ENCODE measurements at regions not wholly inside any gene's neighbourhood (a gene's known extent, or its start where the extent isn't known, plus 50 kb on each side); places are given as distances from the start of the nearest gene placed in this dataset.

- SMC1A ChIA-PET (ENCODE audit: uncharacterized antibody, unreplicated experiment), result no interaction called here
- no TSS peak for BruUV-seq (replicated peaks)
- FAIRE-seq, result peak; percentile 86
- Histone ChIP-seq H3K27me3 (replicated peaks in 1 of 2; ENCODE audit: control insufficient read depth in 2 of 2, insufficient read depth in 2 of 2, low read length in 1 of 2) (peaks cover 0 to 5% of the 10 kb centered on the region in 2 experiments; a peak in 2 of 4 replicates), H3K36me3 (ENCODE audit: control insufficient read depth in 2 of 2, insufficient read depth in 2 of 2, low read length in 1 of 2) (no peaks in the 10 kb centered on the region), H3K79me2 (ENCODE audit: control insufficient read depth, insufficient read depth, low read length) (no peaks in the 10 kb centered on the region), H3K27ac (ENCODE audit: control insufficient read depth, insufficient read depth) (no peak overlapping the region), H3K9ac (ENCODE audit: control insufficient read depth, insufficient read depth, low read length) (no peak overlapping the region), H3K4me1 (ENCODE audit: control insufficient read depth, insufficient read depth, low read length) (peaks cover 2% of the 10 kb centered on the region; the same call in 1 of the 2 replicates), H3K4me3 (no peak overlapping the region), H4K20me1 (ENCODE audit: control insufficient read depth, insufficient read depth) (no peaks in the 10 kb centered on the region), H2AFZ (ENCODE audit: control insufficient read depth, low read depth, low read length) (no peak overlapping the region), H3K4me2 (ENCODE audit: control insufficient read depth, insufficient read depth) (no peak overlapping the region), H3K9me3 (replicated peaks; ENCODE audit: control insufficient read depth, insufficient read depth, low read length) (no peaks in the 10 kb centered on the region)
- CTCF ChIA-PET, result interaction anchor here (0.6 to 2.1 kb wide), 10 partner anchors 8 to 730 kb away, joined by 3 to 11 read pairs (median 4); no protein-coding TSS in a partner anchor
- POLR2A ChIA-PET, result interaction anchor here (0.6 kb wide), 1 partner anchor 425 kb away, joined by 3 read pairs; no protein-coding TSS in a partner anchor
- RAD21 ChIA-PET (ENCODE audit: unreplicated experiment), result interaction anchor here (1.2 to 1.5 kb wide), 2 partner anchors 33 to 81 kb away, joined by 3 read pairs; no protein-coding TSS in a partner anchor
- TF ChIP-seq SMC3 (IDR thresholded peaks at IDR 0.05; ENCODE audit: borderline replicate concordance, low read length), result peak; percentile 31; the same call in 1 of the 2 replicates
- no peak for TF ChIP-seq CEBPB (IDR thresholded peaks at IDR 0.05; ENCODE audit: borderline replicate concordance in 1 of 2, low read depth in 2 of 2, low read length in 2 of 2)
- peak; percentile 55 to 78 (median 69) for TF ChIP-seq CTCF (IDR thresholded peaks at IDR 0.05 in 2 of 3, conservative IDR thresholded peaks at IDR 0.05 in 1 of 3; ENCODE audit: control insufficient read depth in 2 of 3, extremely low read depth in 1 of 3, insufficient read depth in 1 of 3, low read depth in 3 of 3, low read length in 3 of 3)
- no peak for TF ChIP-seq SIX5 (IDR thresholded peaks at IDR 0.05; ENCODE audit: low read depth, low read length, severe bottlenecking)
- TF ChIP-seq RAD21 (IDR thresholded peaks at IDR 0.05; ENCODE audit: insufficient read depth, low read depth, low read length), result peak; percentile 38; the same call in 1 of the 2 replicates
- intact Hi-C loops (cut with micrococcal nuclease; ENCODE audit: unreplicated experiment), result loop anchor here (2.0 to 10.0 kb wide), 2 partner anchors 81 to 1337 kb away; no protein-coding TSS in a partner anchor
- no peak for DNase-seq (ENCODE audit: low read depth, low spot score)
- 3% methylated on average over 6 of the region's 6 CpGs for WGBS (ENCODE audit: insufficient coverage, insufficient replicate concordance, low lambda C conversion rate, missing lambda C conversion rate)
- in situ Hi-C loops (cut with MboI), result no loop called here
- ATAC-seq, result peak; percentile 93
Measured at GRCh38 chr2:60641811-60642788, 88.6 kb upstream of the BCL11A start.

Data from GM12878 (cell line).